ENCODE measurements at regions not wholly inside any gene's neighbourhood (a gene's known extent, or its start where the extent isn't known, plus 50 kb on each side); places are given as distances from the start of the nearest gene placed in this dataset.

- no peak for DNase-seq
Measured at GRCh38 chr7:26459540-26460193, 168.0 kb downstream of the SNX10 start.

GRCh38 chr7:26460351-26461085 is 168.9 kb downstream of the SNX10 start:
- DNase-seq = peak in 1 of 4 experiments; percentile 6

- peak; percentile 40 to 64 (median 53) for DNase-seq
Measured at GRCh38 chr7:26461518-26461917, 169.9 kb downstream of the SNX10 start.

DNA sequence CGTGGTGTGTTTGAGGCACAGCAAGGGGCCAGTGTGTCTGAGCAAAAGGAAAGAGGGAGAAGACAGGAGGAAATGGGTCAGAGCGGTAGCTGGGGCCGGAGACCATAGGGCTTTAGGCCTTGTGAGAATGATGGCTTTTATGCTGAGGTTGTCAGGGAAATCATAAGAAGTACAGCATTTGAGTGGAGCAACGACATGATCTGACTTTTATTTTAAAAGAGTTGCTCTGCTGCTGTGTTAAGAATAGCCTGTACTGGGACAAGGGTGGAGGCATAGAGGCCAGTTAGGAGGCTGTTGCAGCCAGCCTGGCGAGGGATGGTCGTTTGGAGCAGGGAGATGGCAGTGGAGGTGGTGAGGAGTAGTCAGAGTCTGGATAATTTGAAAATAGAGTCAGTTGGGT is 174.3 kb downstream of the SNX10 start:
- no peak for DNase-seq

DNA sequence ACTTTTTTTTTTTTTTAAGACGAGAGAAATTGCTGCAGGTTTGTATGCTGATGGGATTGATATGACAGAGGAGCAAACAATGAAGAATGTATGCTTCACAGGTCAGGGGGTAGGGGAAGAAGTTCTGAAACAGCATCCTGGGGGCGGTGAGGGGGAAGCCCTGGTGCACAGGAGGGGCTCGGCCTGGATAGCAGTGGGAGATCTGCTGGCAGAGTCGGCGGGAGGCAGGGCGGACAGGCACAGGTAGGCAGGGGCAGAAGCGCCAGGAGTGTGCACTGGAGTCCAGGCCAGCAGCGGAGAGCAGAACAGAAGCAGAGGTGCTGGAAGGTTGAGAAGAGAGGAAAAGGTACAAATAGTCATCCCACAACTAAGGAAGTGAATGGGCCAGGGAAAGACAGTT is 175.4 kb downstream of the SNX10 start:
- DNase-seq = no peak

DNA sequence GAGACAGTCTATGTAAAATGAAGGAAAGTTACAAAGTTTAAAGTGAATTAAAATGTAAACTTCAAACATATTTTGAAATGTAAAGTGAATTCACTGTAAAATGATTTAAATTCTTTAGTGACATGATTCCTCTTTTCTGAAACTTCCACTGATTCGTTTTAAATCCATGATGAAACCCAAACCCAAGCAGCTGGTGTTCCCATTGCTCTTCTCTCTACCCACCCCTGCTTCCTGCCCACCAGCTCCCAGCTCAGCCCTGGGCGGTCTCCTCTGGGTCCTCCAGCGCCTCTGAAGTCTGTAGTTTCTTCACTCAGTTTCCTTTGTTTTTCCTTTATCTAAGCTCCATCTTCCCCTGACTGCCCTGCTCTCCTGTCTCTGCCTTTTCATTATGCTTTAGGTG is 175.9 kb downstream of the SNX10 start:
- no peak for DNase-seq

- no peak for DNase-seq
Measured at GRCh38 chr7:26468625-26469024, 177.0 kb downstream of the SNX10 start.

- DNase-seq = no peak
Measured at GRCh38 chr7:26469188-26469587, 177.5 kb downstream of the SNX10 start.

DNA sequence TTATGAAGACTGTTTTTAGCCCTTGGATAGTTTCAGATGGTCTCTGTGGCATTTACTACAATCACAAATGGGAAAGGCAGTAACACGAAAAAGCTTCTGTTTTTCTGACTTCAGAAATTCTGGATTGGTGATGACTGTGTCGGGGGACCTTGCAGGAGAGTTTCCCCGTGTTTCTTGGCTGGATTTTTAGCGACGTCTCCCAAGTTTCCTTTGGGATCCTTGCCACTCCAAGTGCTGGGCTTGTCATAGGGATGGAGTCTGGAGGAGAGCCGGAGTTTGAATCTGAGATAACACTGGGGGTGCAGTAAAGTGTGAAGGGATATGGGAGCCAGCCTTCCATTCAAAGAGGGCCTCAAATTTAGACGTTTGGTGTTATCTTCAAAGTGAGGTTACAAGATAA is 179.0 kb downstream of the SNX10 start:
- DNase-seq = no peak

DNA sequence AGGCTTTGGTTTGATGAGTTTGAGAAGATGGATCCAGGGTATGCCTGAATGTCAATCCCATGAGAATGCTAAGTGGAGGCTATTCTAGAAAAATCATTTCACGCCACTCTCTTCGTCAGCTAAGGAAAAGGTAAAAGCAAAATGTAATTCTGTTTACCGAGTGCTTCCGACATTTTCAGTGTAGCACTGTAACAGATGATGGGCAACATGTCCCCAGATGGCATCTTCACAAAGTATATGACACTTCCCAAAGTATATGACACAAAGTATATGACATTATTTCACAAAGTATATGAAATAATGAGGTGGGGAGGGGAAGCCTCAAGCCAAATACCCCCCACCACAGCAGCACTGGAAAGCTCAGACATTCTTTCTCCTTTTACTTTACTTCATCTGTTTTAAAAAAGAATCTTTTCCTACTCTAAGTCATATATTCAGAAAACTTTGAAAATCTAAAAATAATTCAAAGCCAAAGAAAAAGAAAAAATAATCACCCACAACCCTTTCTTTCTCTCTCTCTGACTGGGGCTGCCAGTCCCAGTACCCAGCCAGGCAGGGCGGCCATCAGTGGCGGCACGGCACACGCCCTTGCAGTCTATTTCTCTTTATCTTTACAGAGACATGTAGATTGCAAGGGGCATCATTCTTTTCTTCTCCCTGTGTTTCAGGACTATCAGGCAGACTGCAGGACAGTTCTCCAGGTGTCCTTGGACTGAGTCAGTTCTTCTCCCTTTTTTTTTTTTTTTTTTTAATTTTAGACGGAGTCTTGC is 179.8 kb downstream of the SNX10 start:
- no peak for DNase-seq

DNA sequence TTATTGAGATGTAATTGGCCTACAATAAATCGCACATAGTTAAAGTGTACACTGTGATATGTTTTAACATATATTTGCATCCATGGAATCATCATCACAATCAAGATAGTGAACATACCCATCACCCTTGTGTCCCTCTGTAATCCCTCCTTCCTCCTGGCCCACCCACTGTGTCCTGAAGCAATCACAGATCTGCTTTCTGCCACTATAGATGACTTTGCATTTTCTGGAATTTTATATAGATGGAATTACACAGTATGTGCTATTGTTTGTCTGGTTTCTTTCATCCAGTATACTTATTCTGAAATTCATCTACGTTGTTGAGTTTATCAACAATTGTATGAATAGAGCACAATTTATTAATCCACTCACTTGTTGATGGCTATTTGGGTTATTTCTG is 181.3 kb downstream of the SNX10 start:
- no peak for DNase-seq

DNA sequence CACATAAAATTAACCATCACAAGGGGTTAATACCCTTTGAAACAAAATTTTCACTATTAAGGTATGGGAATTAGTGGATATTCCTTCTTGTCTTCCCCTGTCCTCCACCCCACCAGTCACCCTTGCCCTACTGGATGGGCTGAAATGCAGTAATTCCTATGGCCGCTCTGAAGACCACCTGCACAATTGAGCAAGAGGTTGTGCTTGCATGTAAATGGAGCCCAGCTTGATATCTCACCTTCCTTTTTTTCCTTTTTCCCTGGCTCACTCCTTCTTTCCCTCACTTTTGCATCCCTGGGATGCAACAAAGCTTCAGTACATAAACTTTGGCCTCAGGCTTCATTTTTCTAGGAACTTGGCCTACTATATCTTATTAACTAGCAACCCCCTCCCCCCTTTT is 184.6 kb downstream of the SNX10 start:
- DNase-seq = no peak

GRCh38 chr7:26477381-26477990 is 185.8 kb downstream of the SNX10 start:
- DNase-seq = peak in 2 of 4 experiments; percentile 2 to 3

DNA sequence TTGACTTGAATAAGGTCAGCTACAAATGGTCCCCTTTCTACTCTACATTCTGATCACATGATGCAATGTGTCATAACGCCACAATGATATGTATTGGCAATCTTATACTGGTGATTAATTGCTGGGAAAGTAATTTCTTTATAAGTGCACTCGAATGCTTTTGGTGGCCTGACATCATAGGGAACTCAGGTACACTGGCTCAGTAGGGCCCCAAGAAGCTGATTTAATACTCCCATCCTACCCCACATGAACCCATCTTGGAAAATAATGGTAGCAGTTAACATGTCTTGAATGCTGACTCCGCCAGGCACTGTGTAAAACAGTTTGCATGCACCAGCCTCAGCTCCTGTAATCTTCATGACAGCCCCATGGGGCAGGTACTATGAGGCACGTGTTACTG is 186.9 kb downstream of the SNX10 start:
- no peak for DNase-seq

DNA sequence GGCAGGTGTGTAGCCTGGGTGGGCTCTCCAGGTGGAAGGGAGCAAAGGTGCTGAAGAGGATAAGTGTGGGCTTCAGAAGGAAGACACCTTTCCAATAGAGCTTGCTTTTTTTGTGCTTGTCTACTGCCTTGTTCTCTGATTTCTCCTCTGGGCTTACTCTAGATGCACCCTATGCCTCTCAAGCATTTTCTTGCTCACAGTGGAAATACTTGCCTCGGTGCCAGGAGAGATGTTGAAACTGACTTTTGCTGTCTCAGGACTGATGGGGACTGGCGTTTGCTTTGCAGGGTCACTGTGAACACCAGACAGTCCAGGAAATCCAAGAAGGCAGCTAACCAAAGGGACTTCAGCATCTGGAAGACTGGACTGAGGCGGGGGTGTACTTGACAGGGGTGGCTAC is 187.9 kb downstream of the SNX10 start:
- no peak for DNase-seq

DNA sequence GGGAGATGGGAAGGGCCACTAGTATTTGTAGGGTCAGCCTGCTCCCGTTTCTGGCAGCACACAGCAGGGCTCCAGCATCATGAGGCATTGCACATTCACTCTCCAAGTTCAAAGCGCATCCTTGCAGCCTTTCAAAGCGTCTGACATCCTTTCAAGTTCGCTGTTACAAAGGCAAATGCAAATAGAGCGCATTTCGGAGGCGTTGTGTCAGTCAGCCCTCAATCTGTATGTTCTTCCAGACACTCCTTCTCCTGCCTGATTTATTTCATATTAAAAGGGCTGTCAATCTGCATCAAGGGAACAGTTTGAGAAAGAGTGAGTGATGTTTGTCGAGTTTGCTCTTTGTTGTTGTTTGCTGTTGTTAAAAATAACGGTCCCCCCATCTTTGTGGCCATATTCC is 188.5 kb downstream of the SNX10 start:
- DNase-seq = no peak

DNA sequence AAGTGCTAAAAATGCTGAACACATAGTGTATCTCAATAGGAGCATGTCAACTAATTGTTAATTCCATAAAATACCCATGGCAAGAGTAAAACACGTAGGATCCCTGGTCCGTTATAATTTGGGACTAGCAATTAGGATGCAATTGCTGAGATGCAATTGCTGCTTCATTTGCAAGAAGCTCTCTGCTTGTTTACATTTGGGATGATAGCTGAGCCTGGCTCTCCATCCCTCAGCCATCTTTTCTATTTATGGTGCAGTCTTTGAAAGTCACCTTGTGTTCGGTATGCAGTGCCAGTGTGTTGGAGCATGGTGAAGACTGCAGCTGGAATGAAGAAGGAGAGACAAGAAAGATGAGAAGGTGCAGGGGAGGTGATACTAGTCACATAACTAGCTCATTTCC is 191.3 kb downstream of the SNX10 start:
- DNase-seq = no peak

- DNase-seq = no peak
Measured at GRCh38 chr7:26483843-26484242, 192.2 kb downstream of the SNX10 start.

DNA sequence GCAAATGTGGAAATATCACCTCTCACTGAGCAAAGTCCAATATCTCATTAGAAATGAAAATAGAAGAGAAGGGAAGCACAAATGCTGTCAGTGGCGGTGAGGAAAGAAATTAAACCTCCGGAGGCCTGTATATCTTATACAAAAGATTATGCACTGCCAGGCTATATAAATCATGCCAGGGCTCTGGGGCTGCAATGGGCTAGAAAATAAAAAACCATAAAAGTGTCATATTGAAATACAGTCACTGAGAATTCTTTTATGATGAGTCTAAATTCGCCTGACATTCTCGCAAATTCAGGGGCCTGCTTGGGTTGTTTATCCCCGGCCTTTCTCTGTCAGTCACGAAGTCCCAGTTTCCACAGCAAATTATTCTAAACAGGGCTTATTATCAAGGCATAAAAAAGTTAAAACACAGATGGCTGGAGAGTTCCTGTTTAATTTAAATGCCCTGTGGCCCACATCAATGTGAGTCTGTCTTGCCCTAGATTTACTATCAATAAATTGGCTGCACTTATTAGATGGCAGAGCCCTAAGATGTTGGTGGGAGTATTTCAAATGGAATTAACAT is 193.8 kb downstream of the SNX10 start:
- no peak for DNase-seq

GRCh38 chr7:26486153-26486552 is 194.5 kb downstream of the SNX10 start:
- no peak for DNase-seq

- no peak for DNase-seq
Measured at GRCh38 chr7:26487780-26488515, 196.3 kb downstream of the SNX10 start.

DNA sequence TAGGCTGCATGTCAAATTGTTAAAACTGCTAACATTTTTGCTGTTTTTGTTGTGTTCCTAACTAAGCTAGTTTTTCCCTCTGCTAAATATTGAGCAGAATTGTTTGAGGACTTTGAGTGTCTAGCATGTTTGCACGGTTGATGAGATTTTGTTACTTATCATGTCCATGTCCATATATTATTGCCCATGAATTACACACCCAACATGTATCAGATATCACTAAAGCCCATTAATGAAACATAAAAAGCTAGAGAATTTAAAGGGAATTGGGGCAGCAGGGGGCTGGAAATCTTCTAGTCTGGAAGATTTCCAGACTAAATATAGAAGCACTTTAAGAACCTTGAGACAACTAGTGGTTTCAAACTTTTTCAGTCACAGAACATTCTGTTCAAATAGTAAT is 197.7 kb downstream of the SNX10 start:
- DNase-seq = no peak
